Lower lobe of right lung (tissue), 2 donors: ENCODE measurements at regions not wholly inside any gene's neighbourhood (a gene's known extent, or its start where the extent isn't known, plus 50 kb on each side); places are given as distances from the start of the nearest gene placed in this dataset.

ENCODE experiments used
- ATAC-seq, 2 donors: fragments of 200-7000 bp; cut with Tn5 transposase; one replicate each; pipeline ENCODE4 v1.9.1; 2020 to 2022; ENCODE audit warnings: mild to moderate bottlenecking in 2 of 2, moderate library complexity in 2 of 2
- DNase-seq: peaks from one replicate; pipeline ENCODE4 v3.0.0-alpha.2; 2020
- H3K27ac ChIP-seq: fragments of 200-600 bp; one replicate; pipeline ENCODE4 v1.8.0; 2022
- H3K27me3 ChIP-seq: fragments of 200-600 bp; one replicate; pipeline ENCODE4 v1.8.0; 2022; ENCODE audit warnings: low read depth
- H3K36me3 ChIP-seq: fragments of 200-600 bp; one replicate; pipeline ENCODE4 v1.8.0; 2022; ENCODE audit warnings: mild to moderate bottlenecking
- H3K4me1 ChIP-seq: fragments of 200-600 bp; one replicate; pipeline ENCODE4 v1.8.0; 2022
- H3K4me3 ChIP-seq: fragments of 200-600 bp; one replicate; pipeline ENCODE4 v1.8.0; 2022; ENCODE audit warnings: mild to moderate bottlenecking
- H3K9me3 ChIP-seq: fragments of 200-600 bp; one replicate; pipeline ENCODE4 v1.8.0; 2022
- intact Hi-C: fragments of 100-400 bp; cut with DNase I; formaldehyde crosslinking; loops from one replicate; pipeline ENCODE4 v1.11.0; 2022
- TF ChIP-seq, protein P1 (sequence below): fragments of 200-600 bp; IDR thresholded peaks from one replicate; pipeline ENCODE4 v1.8.0; 2022; ENCODE audit warnings: antibody characterized with exemption, mild to moderate bottlenecking
- donor health status: DM: no; HTN: yes; CAD: no; lungs with severe emphysema.

DNA sequence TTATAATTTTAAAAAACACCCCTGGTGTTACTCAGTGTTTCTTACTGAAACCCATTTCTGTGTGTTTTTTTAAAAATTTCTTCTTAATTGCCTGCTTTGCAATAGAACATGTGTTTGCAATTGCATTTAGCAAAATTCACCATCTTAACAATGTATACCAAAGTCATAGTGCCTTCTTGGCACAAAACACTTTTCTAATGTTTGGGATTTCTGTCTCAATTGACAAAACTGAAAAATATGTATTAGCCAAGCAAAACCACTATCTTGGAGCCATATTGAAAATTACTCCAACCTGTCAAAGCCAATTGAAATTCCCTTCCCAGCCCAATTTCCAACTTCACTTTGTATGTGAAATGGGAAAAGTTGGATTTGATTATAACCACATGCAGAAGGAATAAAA is 88.4 kb upstream of the RSPO3 start:
- no peaks in the 10 kb centered on the region for H3K36me3 ChIP-seq
- intact Hi-C loops, result no loop called here
- TF ChIP-seq, protein P1, sequence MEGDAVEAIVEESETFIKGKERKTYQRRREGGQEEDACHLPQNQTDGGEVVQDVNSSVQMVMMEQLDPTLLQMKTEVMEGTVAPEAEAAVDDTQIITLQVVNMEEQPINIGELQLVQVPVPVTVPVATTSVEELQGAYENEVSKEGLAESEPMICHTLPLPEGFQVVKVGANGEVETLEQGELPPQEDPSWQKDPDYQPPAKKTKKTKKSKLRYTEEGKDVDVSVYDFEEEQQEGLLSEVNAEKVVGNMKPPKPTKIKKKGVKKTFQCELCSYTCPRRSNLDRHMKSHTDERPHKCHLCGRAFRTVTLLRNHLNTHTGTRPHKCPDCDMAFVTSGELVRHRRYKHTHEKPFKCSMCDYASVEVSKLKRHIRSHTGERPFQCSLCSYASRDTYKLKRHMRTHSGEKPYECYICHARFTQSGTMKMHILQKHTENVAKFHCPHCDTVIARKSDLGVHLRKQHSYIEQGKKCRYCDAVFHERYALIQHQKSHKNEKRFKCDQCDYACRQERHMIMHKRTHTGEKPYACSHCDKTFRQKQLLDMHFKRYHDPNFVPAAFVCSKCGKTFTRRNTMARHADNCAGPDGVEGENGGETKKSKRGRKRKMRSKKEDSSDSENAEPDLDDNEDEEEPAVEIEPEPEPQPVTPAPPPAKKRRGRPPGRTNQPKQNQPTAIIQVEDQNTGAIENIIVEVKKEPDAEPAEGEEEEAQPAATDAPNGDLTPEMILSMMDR, result no peak
- no peaks in the 10 kb centered on the region for H3K4me1 ChIP-seq
- H3K27ac ChIP-seq, result no peak overlapping the region
- no peaks in the 10 kb centered on the region for H3K27me3 ChIP-seq
- DNase-seq, result no peak
- no peak overlapping the region for H3K4me3 ChIP-seq
- no peak for ATAC-seq
- no peaks in the 10 kb centered on the region for H3K9me3 ChIP-seq

DNA sequence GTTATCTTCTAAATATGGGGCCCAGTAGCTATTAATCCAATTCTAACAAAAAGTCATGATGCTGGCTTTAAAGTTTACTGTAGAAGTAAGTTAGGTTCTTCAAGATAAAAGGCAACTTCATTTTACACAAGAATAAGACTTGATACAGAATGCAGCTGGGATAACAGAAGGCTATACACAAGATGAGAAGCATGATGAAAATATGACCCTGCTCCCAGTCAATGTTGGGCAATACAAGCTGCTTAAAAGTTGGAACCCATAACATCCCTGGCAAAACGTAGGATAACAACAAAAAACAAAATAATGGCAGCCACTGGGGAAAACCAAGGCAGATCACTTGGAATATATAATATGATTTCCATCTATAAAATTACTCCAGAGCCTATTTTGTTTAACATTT is 87.6 kb upstream of the RSPO3 start:
- ATAC-seq (no peak), DNase-seq (no peak)
- intact Hi-C loops, result no loop called here
- Histone ChIP-seq H3K9me3 (no peaks in the 10 kb centered on the region), H3K27ac (no peak overlapping the region), H3K4me3 (no peak overlapping the region), H3K4me1 (no peaks in the 10 kb centered on the region), H3K27me3 (no peaks in the 10 kb centered on the region), H3K36me3 (no peaks in the 10 kb centered on the region)
- TF ChIP-seq, protein P1, result no peak

- no peak overlapping the region for H3K27ac ChIP-seq
- no peaks in the 10 kb centered on the region for H3K27me3 ChIP-seq
- intact Hi-C loops, result no loop called here
- no peak for ATAC-seq
- H3K4me1 ChIP-seq, result no peaks in the 10 kb centered on the region
- no peaks in the 10 kb centered on the region for H3K9me3 ChIP-seq
- no peak for DNase-seq
- H3K36me3 ChIP-seq, result no peaks in the 10 kb centered on the region
- TF ChIP-seq, protein P1, result no peak
- H3K4me3 ChIP-seq, result no peak overlapping the region
These were observed 87.0 kb upstream of the RSPO3 start for GRCh38 chr6:127031511-127031910.

GRCh38 chr6:127032971-127033370 is 85.5 kb upstream of the RSPO3 start:
- H3K4me1 ChIP-seq, result no peaks in the 10 kb centered on the region
- H3K4me3 ChIP-seq, result no peak overlapping the region
- ATAC-seq, result no peak
- no peak for DNase-seq
- TF ChIP-seq, protein P1, result no peak
- no peaks in the 10 kb centered on the region for H3K9me3 ChIP-seq
- H3K27ac ChIP-seq, result no peak overlapping the region
- no peaks in the 10 kb centered on the region for H3K27me3 ChIP-seq
- intact Hi-C loops, result no loop called here
- H3K36me3 ChIP-seq, result no peaks in the 10 kb centered on the region

GRCh38 chr6:127051571-127052260 is 66.8 kb upstream of the RSPO3 start:
- no peaks in the 10 kb centered on the region for H3K4me1 ChIP-seq
- intact Hi-C loops, result no loop called here
- DNase-seq, result no peak
- TF ChIP-seq, protein P1, result no peak
- no peaks in the 10 kb centered on the region for H3K27me3 ChIP-seq
- no peak overlapping the region for H3K27ac ChIP-seq
- ATAC-seq, result no peak
- H3K9me3 ChIP-seq, result no peaks in the 10 kb centered on the region
- H3K4me3 ChIP-seq, result no peak overlapping the region
- no peaks in the 10 kb centered on the region for H3K36me3 ChIP-seq
